ENCODE measurements at regions not wholly inside any gene's neighbourhood (a gene's known extent, or its start where the extent isn't known, plus 50 kb on each side); places are given as distances from the start of the nearest gene placed in this dataset.
"Not testable (repeated sequence)": the region's sequence is repeated elsewhere in the genome, so short reads cannot be mapped to it uniquely, and the experiment has no call there.

DNA sequence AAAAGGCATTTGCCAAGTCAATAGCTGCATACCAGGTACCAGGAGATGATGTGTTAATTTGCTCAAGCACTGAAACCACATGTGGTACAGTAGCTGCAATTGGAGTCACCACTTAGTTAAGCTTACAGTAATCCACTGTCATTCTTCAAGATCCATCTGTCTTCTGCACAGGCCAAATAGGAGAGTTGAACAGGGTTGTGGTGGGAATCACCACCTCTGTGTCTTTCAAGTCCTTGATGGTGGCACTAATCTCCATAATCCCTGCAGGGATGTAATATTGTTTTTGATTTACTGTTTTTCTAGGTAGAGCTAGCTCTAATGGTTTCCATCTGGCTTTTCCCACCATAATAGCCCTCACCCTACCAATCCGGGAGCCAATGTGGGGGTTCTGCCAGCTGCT lies 91.9 kb downstream of the FCRL5 start:
- DNase-seq = no peak

DNA sequence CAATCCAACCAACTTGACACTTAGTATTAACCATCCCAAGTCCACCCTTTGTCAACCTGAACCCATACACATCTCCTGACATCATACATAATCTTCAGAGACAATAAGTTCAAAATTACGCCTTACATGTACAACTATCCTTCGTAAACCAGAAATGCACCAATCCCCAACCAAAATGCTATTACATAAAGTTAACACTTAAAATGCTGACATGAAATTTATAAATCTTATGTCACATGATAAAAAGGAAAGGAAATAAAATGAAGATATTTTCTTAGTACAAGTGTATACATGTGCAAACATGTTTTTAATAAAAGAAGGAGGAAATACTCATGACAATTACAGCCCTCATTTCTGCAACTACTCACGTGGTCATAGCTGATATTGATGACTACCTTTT lies 95.0 kb downstream of the FCRL5 start:
- DNase-seq = no peak

DNA sequence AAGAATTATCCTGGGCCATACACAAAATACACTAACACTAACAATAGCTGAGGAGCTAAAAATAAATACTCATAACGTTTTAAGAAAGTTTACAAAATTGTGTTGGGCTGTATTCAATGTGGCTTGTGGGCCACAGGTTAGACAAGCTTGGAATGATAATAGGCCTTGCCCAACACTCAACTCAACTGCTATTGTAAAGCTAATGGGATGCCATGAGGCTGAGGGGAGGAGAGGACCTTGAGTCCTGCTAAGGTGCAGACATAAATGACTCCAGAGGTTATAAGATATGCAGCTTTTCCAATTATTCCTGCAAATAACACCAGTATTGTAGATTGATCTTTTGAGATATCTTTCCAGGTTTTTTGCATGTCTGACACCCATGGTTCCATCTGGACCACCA lies 97.0 kb downstream of the FCRL5 start:
- DNase-seq = no peak

DNA sequence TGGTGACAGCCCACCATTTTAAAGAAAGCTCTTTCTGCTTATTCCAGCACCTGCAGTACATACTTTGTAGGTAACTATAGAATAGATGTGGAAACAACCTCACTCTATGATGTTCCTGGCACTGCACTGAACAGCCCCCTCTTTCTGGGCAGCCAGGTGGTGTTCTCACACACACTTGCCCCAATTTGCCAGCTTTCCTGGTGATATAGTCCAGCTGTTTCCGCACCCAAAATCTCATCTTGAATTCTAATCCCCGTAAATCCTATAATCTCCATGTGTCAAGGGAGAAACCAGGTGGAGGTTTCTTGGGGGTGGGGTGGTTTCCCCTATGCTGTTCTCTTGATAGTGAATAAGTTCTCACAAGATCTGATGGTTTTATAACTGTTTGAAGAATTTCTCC lies 102.2 kb downstream of the FCRL5 start:
- DNase-seq = no peak

DNA sequence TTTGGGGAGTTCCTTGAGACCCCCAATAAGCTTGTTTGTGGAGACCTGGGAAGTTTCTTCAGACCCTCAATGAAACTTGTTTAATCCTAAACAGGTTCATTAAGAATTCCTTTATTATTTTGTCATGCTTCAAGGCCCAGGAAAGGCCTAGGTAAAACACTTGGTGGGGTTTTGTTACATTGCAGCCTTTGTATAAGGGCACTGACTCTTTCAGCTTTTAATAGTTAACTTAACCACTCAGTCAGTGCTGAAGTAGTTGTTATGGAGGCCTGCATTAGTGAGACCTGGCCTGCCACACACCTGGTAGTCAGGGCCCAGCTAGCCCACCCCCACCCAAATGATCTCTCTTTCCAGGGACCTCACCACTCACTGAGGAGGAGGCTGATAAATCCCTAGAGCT lies 103.7 kb downstream of the FCRL5 start:
- no peak for DNase-seq

DNA sequence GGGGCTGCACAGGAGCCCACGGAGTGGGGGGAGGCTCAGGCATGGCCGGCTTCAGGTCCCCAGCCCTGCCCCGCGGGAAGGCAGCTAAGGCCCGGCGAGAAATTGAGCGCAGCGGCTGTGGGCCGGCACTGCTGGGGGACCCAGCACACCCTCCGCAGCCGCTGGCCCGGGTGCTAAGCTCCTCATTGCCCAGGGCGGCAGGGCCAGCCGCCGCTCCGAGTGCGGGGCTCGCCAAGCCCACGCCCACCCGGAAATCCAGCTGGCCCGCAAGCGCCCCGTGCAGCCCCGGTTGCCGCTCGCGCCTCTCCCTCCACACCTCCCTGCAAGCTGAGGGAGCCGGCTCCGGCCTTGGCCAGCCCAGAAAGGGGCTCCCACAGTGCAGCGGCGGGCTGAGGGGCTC lies 106.0 kb downstream of the FCRL5 start:
- DNase-seq = not testable (repeated sequence)

DNA sequence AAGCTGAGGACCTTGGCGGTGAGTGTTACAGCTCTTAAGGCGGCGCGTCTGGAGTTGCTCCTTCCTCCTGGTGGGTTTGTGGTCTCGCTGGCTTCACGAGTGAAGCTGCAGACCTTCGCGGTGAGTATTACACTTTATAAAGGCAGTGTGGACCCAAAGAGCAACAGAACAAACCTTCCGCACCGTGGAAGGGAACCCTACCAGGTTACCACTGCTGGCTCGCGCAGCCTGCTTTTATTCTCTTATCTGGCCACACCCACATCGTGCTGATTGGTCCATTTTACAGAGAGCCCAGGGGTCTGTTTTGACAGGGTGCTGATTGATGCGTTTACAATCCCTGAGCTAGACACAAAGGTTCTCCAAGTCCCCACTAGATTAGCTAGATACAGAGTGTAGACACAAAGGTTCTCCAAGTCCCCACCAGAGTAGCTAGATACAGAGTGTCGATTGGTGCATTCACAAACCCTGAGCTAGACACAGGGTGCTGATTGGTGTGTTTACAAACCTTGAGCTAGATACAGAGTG lies 106.6 kb downstream of the FCRL5 start:
- DNase-seq = not testable (repeated sequence)

DNA sequence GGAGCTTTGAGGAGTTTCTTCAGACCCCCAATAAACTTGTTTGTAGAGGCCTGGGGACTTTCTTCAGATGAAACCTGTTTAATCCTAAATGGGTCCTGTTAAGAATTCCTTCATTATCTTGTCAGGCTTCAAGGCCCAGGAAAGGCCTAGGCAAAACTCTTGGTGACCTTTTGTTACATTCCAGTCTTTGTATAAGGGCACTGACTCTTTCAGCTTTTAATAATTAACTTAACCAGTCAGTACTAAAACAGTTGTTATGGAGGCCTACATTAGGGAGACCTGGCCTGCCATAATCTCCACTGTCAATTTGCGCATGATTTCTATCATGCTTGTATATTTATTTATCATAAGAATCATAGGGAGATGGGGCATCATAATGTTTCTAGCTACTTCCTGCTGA lies 110.2 kb downstream of the FCRL5 start:
- DNase-seq = no peak

DNA sequence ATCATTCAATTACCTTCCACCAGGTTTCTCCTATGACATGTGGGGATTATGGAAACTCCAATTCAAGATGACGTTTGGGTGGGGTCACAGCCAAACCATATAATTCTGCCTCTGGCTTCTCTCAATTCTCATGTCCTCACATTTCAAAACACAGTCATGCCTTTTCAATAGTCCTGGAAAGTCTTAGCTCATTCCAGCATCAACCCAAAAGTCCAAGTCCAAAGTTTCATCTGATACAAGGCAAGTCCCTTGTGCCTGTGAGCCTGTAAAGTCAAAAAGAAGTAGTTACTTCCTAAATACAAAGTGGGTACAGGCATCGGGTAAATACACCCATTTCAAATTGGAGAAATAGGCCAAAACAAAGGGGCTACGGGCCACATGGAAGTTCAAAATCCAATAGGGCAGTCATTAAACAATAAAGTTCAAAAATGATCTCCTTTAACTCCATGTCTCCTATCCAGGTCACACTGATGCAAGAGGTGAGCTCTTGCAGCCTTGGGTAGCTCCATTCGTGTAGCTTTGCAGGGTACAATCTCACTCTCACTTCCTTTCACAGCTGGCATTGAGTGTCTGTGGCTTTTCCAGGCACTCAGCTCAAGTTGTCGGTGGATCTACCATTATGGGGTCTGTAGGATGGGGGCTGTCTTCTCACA lies 112.9 kb downstream of the FCRL5 start:
- DNase-seq = no peak

DNA sequence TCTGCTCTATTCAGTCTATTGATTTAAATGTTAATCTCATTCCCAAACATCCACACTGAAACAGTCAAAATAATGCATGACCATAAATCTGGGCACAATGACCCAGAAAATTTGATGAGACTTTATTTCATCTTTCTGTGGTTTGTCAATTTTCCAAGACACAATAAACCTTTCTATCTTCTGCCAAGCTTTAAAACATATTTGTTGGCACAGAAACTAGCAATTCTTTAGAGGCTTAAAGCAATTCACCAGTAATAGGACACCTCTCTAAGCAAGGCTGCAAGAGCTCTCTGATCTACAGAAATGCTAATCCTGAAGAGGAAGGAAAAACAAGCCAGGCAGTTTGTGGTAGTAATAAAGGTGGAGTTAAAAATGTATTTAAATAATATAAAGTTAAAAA lies 113.7 kb downstream of the FCRL5 start:
- no peak for DNase-seq

DNA sequence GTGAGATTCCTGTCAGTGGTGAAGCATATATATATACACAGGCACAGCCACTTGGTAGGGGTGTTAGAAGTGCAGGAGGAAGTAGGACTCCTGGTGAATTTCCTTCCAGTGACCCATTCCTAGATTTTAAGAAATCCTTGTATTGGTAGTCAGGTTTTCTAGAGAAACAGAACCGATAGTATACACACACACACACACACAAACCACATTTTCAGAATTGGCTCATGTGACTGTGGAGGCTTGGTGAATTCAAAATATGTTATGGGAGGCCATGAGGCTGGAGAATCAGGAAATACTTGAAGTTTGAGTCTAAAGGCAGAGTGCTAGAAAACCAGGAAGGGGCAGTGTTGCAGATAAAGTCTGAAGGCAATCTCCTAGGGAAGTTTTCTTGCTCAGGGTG lies 114.2 kb downstream of the FCRL5 start:
- DNase-seq = no peak

DNA sequence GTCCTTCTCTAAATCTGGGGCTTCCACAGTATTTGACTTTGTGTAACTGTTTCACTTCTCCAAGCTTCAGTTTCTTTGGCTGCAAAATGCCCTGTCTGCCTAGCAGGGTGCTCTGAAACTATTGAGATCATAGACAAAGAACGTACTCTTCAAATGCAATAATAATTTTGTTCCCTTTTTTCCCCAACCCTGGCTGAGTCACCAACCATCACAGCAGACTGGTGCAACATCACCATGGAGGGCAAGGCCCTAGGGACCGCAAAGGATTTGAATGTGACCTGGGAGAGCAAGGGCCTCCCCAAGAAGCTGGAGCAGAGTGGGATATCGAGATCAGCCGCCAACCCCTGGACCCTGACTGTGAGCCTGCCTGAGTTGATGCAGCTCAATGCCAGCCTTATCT lies 115.0 kb downstream of the FCRL5 start:
- DNase-seq = no peak

DNA sequence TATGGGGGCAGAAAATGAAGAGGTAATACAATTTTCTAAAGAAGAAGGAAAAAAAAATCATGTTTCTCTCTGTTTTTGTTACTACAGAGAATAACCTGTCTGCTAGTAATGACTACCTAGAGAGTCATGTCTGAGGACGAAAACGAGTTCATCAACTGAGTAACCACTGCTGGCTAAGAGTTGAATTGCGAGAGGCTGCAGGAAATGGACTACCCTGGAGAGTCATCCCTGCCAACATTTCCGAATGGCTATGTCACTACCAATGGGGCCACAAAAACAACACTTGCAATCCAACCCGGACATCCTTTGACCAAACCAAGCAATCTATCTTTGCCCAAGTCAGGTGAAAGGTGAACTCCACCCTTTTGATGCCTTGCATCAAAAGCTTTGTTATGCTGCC lies 120.6 kb downstream of the FCRL5 start:
- DNase-seq = no peak

DNA sequence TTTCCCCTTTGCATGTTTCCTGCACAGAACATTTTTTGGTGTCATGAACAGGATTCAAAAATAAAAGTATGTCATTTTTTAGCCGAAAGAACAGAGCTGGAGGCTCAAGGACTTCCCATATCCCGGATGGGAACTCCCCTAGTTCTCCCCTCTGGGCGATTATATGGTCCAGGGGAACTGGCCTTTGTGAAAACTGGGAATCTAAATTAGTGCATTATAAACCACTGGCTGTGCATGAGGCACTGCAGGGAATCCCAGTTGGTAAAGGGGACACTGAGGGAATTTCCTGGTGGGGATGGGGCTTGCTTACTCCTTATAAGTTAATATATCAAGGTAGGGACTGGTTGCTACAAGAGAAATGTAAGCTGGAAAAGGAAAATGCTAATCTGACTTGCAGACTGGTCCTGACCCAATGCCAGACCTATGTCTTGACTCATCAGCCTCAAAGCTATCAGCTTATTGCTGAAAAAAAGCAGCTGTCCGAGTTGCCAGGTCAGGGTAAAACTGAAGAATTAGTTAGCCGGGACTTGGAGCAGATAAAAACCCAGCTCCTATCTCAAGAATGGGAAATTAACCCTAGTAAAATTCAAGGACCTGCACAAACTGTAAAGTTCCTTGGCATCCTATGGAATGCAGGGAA lies 122.6 kb downstream of the FCRL5 start:
- no peak for DNase-seq

DNA sequence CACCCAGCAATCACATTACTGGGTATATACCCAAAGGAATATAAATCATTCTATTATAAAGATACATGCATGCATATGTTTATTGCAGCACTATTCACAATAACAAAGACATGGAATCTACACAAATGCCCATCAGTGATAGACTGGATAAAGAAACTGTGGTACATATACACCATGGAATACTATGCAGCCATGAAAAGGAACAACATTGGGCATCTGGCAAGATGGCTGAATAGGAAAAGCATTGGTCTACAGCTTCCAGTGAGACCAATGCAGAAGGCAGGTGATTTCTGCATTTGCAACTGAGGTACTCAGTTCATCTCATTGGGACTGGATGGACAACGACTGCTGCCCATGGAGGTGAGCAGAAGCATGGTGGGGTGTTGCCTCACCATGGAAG lies 128.6 kb downstream of the FCRL5 start:
- not testable (repeated sequence) for DNase-seq

DNA sequence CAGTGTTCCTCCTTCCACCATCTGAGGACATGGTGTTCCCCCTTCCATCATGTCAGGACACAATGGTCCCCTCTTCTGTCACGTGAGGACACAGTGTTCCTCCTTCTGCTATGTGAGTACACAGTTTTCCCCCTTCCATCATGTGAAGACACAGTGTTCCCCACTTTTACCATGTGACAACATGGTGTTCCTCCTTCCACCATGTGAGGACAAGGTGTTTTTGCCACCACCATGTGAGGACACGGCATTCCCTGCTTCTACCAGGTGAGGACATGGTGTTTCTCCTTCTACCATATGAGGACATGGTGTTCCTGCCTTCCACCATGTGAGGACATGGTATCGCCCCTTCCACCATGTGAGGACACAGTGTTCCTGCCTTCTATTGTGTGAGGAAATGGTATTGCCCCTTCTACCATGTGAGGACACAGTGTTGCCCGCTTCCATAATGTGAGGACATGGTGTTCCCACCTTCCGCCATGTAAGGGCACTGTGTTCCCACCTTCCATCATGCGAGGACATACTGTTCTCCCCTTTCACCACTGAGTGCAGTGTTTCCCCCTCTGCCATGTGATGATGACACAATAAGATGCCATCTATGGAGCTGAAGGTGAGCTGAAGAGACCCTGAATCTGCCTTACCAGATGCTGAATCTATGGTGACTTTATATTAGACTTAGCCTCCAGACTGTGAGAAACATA lies 132.3 kb downstream of the FCRL5 start:
- DNase-seq = no peak

DNA sequence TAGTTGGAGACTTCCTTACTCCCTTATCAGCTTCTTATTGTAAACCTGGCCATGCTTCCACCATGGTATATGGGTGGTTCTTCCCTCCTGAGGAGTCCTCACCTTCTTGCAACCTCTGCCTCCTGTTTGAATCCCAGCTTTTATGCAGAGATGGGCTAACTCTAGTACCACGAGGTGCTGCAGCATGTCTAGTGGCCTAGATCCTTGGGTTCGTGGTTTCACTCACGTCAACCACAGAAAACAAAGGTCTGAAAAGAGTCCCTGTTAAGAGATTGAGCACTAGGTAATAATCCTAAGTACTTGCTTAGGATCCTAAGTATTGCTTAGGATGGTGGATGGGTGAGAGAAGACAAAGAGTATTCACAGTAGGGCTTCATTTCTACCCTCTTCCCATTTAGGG lies 133.7 kb downstream of the FCRL5 start:
- DNase-seq = no peak

DNA sequence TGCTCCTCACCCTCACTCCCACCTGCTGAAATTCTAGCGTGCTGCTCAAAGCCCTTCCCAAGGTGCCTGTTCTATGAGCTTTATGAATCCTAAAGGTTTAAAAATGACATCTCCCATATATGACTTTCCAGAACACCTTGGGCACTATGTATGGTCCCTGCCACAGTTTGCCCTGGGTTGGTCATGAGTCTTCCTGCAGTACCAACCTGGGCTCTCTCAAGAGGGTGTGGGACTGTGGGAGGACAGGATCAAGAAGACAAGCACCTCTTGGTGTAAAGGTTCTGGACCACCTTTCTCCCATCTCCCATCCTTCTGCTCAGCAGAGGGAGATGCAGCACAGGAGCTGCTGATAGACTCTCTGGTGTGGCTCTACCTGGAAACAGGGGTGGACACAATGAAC lies 134.1 kb downstream of the FCRL5 start:
- no peak for DNase-seq

DNA sequence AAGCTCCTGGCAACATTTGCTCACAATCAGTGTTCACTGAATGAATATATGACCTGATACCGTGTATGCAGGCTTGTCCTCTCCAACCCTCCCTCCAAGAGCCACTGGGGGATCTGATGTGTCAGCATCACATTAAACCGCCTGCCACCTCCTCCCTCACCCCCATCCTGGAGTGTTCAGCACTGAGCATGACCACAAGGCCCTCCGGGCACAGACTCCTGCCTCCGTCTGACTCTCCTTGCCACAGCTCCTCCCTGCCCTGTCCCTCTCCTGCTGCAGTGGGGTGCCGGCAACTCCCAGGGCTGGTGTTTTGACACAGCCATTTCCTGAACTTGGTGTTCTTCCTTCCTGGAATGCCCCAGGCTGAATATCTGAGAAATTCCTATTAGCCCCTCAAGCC lies 136.7 kb downstream of the FCRL5 start:
- no peak for DNase-seq

DNA sequence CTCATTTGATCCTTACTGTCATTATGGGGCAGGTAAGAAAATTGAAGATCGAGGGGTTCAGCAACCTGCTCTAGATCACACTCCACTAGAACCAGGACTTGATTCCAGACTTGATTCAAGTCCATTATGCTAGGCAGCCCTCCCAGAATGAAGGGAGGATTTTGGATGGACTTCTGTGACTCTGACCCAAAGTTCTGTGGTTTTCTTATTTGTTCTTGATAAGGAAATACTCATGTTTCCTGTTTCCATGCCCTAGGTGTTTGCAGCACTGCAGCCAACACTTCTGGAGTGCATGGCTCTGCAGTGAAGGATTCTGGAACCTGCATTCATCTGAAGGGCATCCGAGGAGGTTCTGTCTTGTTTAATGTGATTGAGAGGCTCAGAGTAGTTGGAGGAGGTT lies 140.0 kb downstream of the FCRL5 start:
- no peak for DNase-seq

DNA sequence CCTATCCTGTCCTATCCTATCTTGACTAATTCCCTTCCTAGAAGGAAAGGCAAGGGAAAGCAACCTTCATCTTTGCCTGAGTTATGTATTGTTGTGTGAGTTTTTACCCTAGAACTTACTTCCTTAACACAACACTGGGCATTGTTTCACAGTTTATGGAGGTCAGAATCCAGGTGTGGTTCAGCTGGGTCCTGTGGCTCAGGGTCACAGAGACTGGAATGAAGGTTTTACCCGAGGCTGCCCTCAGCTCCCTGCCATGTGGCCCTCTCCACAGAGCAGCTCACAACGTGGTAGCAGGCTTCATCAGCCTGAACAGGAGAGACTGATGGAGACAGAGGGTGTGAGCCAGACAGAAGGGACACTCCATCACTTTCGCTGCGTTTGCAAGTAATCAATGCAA lies 140.5 kb downstream of the FCRL5 start:
- DNase-seq = no peak

DNA sequence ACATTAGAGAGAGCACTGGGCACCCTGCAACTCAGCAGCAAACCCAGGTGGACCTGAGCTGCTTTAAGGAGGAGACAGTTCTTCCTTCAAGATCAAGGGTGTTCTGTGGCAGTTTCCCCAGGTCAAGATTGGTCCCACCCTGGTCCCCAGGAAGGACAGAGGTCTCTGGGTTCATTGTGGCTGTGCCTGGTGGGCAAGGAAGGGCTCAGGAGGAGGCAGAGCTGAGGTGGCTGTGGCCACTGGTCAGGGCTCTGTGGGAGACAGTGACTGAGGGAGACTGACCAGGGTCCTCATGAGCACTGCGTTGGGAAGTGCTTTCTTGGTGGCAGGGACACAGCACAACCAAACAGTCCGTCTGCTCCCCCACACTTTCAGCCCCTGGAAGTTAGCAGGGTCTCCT lies 141.3 kb downstream of the FCRL5 start:
- no peak for DNase-seq

DNA sequence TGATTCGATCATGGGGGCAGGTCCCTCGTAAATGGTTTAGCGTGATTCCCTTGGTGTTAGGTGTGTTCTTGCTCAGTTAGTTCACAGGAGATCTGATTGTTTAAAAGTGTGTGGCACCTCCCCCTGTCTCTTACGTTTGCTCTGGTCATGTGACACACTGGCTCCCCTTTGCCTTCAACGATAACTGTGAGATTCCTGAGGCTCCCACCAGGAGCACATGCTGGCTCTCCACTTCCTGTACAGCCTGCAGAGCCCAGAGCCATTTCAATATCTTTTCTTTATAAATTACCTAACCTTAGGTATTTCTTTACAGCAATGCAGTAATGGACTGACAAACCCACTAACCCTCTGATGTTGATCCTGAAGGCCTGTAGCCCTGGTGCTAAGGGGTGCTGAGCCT lies 141.9 kb downstream of the FCRL5 start:
- no peak for DNase-seq

DNA sequence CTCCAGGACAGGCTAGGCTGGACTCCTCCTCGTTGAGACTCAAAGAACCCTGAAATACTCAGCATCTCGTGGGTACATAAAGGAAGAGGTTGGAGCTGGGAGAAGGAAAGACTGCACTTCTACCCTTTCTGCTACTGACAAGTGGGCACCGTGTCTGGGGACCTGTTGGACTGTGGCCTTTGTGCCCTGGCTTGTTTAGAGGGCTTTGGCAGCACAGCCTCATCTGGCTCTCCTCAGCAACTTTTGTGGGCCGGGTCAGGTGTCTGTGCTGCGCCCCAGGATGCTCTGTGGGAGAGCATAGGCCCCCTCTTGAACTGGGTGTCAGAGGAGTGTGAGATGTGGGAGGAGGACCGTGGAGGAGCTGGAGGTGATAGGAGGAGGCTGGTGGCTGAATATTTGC lies 142.4 kb downstream of the FCRL5 start:
- DNase-seq = no peak

All from NCI-H2081 treated with DMSO at 0.1 percent for 48 hours (cell line).